CD14-positive monocyte (primary cell): ENCODE measurements at regions not wholly inside any gene's neighbourhood (a gene's known extent, or its start where the extent isn't known, plus 50 kb on each side); places are given as distances from the start of the nearest gene placed in this dataset.

ENCODE experiments used
- DNase-seq, 3 donors: peaks; one replicate each; pipeline ENCODE4 v3.0.0-alpha.2; 2011 to 2022
- H2AFZ ChIP-seq: 2 replicates; pipeline ENCODE4 v1.6.0; 2012; ENCODE audit warnings: mild to moderate bottlenecking, low read depth, low read length, inconsistent platforms; ENCODE audit not compliant: insufficient read depth, poor library complexity, severe bottlenecking
- H3K27ac ChIP-seq, 2 donors: 1 replicate in 1 of 2; 2 replicates in 1 of 2; pipeline ENCODE4 v1.5.1; 2012 to 2013; ENCODE audit warnings: low read length in 2 of 2, control low read depth in 1 of 2, inconsistent platforms in 1 of 2, low read depth in 1 of 2, mild to moderate bottlenecking in 1 of 2
- H3K27me3 ChIP-seq, 2 donors: one replicate each; pipeline versions ENCODE4 v1.6.0 to v1.6.1; 2011 to 2013; ENCODE audit warnings: low read length in 2 of 2; ENCODE audit not compliant: control insufficient read depth in 2 of 2, insufficient read depth in 2 of 2
- H3K36me3 ChIP-seq, 2 donors: replicated peaks in 1 of 2; 1 replicate in 1 of 2; 2 replicates in 1 of 2; pipeline versions ENCODE4 v1.5.1 to v1.6.1; 2012 to 2013; ENCODE audit warnings: low read length in 2 of 2, control low read depth in 1 of 2, inconsistent platforms in 1 of 2, mild to moderate bottlenecking in 1 of 2; ENCODE audit not compliant: insufficient read depth in 2 of 2, control insufficient read depth in 1 of 2
- H3K4me1 ChIP-seq, 2 donors: 1 replicate in 1 of 2; 2 replicates in 1 of 2; pipeline versions ENCODE4 v1.5.1 to v1.6.1; 2012 to 2013; ENCODE audit warnings: low read length in 2 of 2, control low read depth in 1 of 2, inconsistent platforms in 1 of 2, mild to moderate bottlenecking in 1 of 2, moderate library complexity in 1 of 2; ENCODE audit not compliant: insufficient read depth in 2 of 2, control insufficient read depth in 1 of 2
- H3K4me2 ChIP-seq: replicated peaks from 2 replicates; pipeline ENCODE3; 2012; ENCODE audit warnings: low read length, moderate library complexity, mild to moderate bottlenecking; ENCODE audit not compliant: poor library complexity, severe bottlenecking; ENCODE audit errors: extremely low read depth
- H3K4me3 ChIP-seq, 3 experiments: fragments of 200-600 bp in 1 of 3; sonication (generic) in 1 of 3; replicated peaks in 1 of 3; 1 replicate in 2 of 3; 2 replicates in 1 of 3; pipeline ENCODE4 v1.5.1; 2011 to 2013; ENCODE audit warnings: low read length in 3 of 3, mild to moderate bottlenecking in 3 of 3, control low read depth in 2 of 3, low read depth in 2 of 3, inconsistent platforms in 1 of 3, moderate library complexity in 1 of 3
- H3K79me2 ChIP-seq: 2 replicates; pipeline ENCODE4 v1.6.0; 2012; ENCODE audit warnings: mild to moderate bottlenecking, control low read depth, inconsistent platforms, low read length, moderate library complexity; ENCODE audit not compliant: insufficient read depth
- H3K9ac ChIP-seq: 2 replicates; pipeline ENCODE4 v1.6.0; 2017; ENCODE audit warnings: low read length, mild to moderate bottlenecking; ENCODE audit not compliant: insufficient read depth, poor library complexity, severe bottlenecking
- H3K9me3 ChIP-seq, 2 donors: replicated peaks in 1 of 2; 1 replicate in 1 of 2; 2 replicates in 1 of 2; pipeline versions ENCODE4 v1.5.1 to v1.6.1; 2012 to 2013; ENCODE audit warnings: low read length in 2 of 2, control low read depth in 1 of 2; ENCODE audit not compliant: control insufficient read depth in 1 of 2, insufficient read depth in 1 of 2
- H4K20me1 ChIP-seq: 2 replicates; pipeline ENCODE4 v1.6.0; 2012; ENCODE audit warnings: mild to moderate bottlenecking, low read length, control low read depth, moderate library complexity; ENCODE audit not compliant: insufficient read depth
- H3K27ac Mint-ChIP-seq, 7 donors: one replicate each; pipeline ENCODE4 v1.8.0; 2020; ENCODE audit warnings: mild to moderate bottlenecking in 7 of 7, mixed read lengths in 7 of 7, moderate library complexity in 6 of 7, inconsistent platforms in 2 of 7
- H3K27me3 Mint-ChIP-seq, 3 donors: one replicate each; pipeline ENCODE4 v1.8.0; 2021 to 2022; ENCODE audit warnings: low read depth in 3 of 3, mild to moderate bottlenecking in 3 of 3, mixed read lengths in 3 of 3, moderate library complexity in 3 of 3, inconsistent platforms in 1 of 3
- H3K36me3 Mint-ChIP-seq, 2 donors: one replicate each; pipeline ENCODE4 v1.8.0; 2020; ENCODE audit warnings: mixed read lengths in 2 of 2, inconsistent platforms in 1 of 2, mild to moderate bottlenecking in 1 of 2
- H3K4me1 Mint-ChIP-seq: one replicate; pipeline ENCODE4 v1.8.0; 2020; ENCODE audit warnings: mild to moderate bottlenecking, mixed read lengths
- H3K4me3 Mint-ChIP-seq, 2 donors: one replicate each; pipeline ENCODE4 v1.8.0; 2020; ENCODE audit warnings: mild to moderate bottlenecking in 2 of 2, mixed read lengths in 2 of 2, moderate library complexity in 1 of 2
- H3K9me3 Mint-ChIP-seq, 7 donors: one replicate each; pipeline ENCODE4 v1.8.0; 2020 to 2022; ENCODE audit warnings: mixed read lengths in 7 of 7, mild to moderate bottlenecking in 6 of 7, moderate library complexity in 6 of 7, inconsistent platforms in 2 of 7
- CTCF ChIP-seq: fragments of 200-600 bp; IDR thresholded peaks from one replicate; pipeline ENCODE4 v1.8.0; 2022; ENCODE audit warnings: antibody characterized with exemption, mild to moderate bottlenecking
- WGBS: methylation state at CpG from one replicate; pipeline ENCODE4 v1.1.5; 2013; ENCODE audit warnings: missing lambda C conversion rate; ENCODE audit not compliant: insufficient coverage; 5-methylcytosine and 5-hydroxymethylcytosine counted together
- intact Hi-C, 2 donors: fragments of 100-400 bp; cut with micrococcal nuclease; formaldehyde crosslinking; loops; one replicate each; pipeline versions ENCODE4 v1.15.0 to v1.15.1; 2023

GRCh38 chr14:97457575-97458085 is 660.4 kb downstream of the VRK1 start:
- Histone ChIP-seq H3K27ac (no peak overlapping the region), H3K9ac (no peak overlapping the region), H2AFZ (no peak overlapping the region), H3K4me1 (peaks cover 0 to 7% of the 10 kb centered on the region in 2 donors), H3K9me3 (peaks cover 0 to 6% of the 10 kb centered on the region in 2 donors), H3K36me3 (no peaks in the 10 kb centered on the region), H3K79me2 (no peaks in the 10 kb centered on the region), H3K4me3 (no peak overlapping the region), H4K20me1 (no peaks in the 10 kb centered on the region), H3K4me2 (no peak overlapping the region), H3K27me3 (no peaks in the 10 kb centered on the region)
- no peak overlapping the region for H3K27ac Mint-ChIP-seq
- H3K27me3 Mint-ChIP-seq, result peaks cover 7 to 17% (median 11%) of the 10 kb centered on the region in 3 donors
- no peak for TF ChIP-seq CTCF
- intact Hi-C loops, result no loop called here
- no peak overlapping the region for H3K4me3 Mint-ChIP-seq
- 100% methylated on average over 10 of the region's 16 CpGs for WGBS
- peaks cover 13% of the 10 kb centered on the region for H3K4me1 Mint-ChIP-seq
- H3K9me3 Mint-ChIP-seq, result peaks cover 0 to 10% (median 3%) of the 10 kb centered on the region in 7 donors
- H3K36me3 Mint-ChIP-seq, result no peaks in the 10 kb centered on the region
- no peak for DNase-seq

GRCh38 chr14:97458255-97458654 is 661.1 kb downstream of the VRK1 start:
- H3K4me1 ChIP-seq, result peaks cover 0 to 7% of the 10 kb centered on the region in 2 donors
- Mint-ChIP-seq H3K4me1 (peaks cover 13% of the 10 kb centered on the region), H3K4me3 (peak overlapping the region; percentile 68 to 81), H3K27ac (peak overlapping the region in 1 of 7 donors; percentile 38), H3K27me3 (peaks cover 7 to 17% (median 11%) of the 10 kb centered on the region in 3 donors), H3K36me3 (no peaks in the 10 kb centered on the region), H3K9me3 (peaks cover 3 to 10% (median 5%) of the 10 kb centered on the region in 7 donors)
- H3K79me2 ChIP-seq, result no peaks in the 10 kb centered on the region
- peak overlapping the region in 2 of 3 experiments; percentile 11 to 65 for H3K4me3 ChIP-seq
- no peak for TF ChIP-seq CTCF
- H3K4me2 ChIP-seq, result peak overlapping the region; percentile 71
- intact Hi-C loops, result no loop called here
- H4K20me1 ChIP-seq, result no peaks in the 10 kb centered on the region
- DNase-seq, result no peak
- no peaks in the 10 kb centered on the region for H3K27me3 ChIP-seq
- no CpG with 5 or more reads among the region's 9 CpGs for WGBS
- H3K36me3 ChIP-seq, result no peaks in the 10 kb centered on the region
- peaks cover 0 to 6% of the 10 kb centered on the region in 2 donors for H3K9me3 ChIP-seq
- peak overlapping the region; percentile 71 for H2AFZ ChIP-seq
- no peak overlapping the region for H3K9ac ChIP-seq
- no peak overlapping the region for H3K27ac ChIP-seq
